Panc1 (cell line): ENCODE measurements at regions not wholly inside any gene's neighbourhood (a gene's known extent, or its start where the extent isn't known, plus 50 kb on each side); places are given as distances from the start of the nearest gene placed in this dataset.

ENCODE experiments used
- ATAC-seq: fragments of 200-7000 bp; cut with Tn5 transposase; 2 replicates; pipeline ENCODE4 v1.9.1; 2020; ENCODE audit warnings: mild to moderate bottlenecking, moderate library complexity
- BruUV-seq: library from RNA; stranded (reverse); fragments of 400-500 nt; replicated peaks from 2 replicates; lab custom pipeline; 2021; lab: Mats Ljungman, UMichigan
- CTCF ChIA-PET: fragments of 300-600 bp; sonication (Branson Sonifier 250); formaldehyde crosslinking; loops from one replicate; lab custom pipeline; 2022; ENCODE audit warnings: antibody characterized with exemption; lab: Charles Lee
- POLR2A ChIA-PET: fragments of 300-600 bp; sonication (Branson Sonifier 250); formaldehyde crosslinking; loops from one replicate; lab custom pipeline; 2022; ENCODE audit warnings: antibody characterized with exemption; lab: Charles Lee
- DNase-seq: peaks from one replicate; pipeline ENCODE4 v3.0.0-alpha.2; 2010; ENCODE audit warnings: low read depth, low spot score
- H3K27ac ChIP-seq: 2 replicates; pipeline ENCODE4 v1.5.1; 2011; ENCODE audit warnings: mild to moderate bottlenecking, low read length, inconsistent platforms
- H3K27me3 ChIP-seq: fragments of 200-500 bp; sonication (Bioruptor generic); 2 replicates; pipeline ENCODE4 v1.6.0; 2014; ENCODE audit warnings: low read length, inconsistent platforms; ENCODE audit not compliant: control insufficient read depth, insufficient read depth
- H3K36me3 ChIP-seq: fragments of 200-500 bp; sonication (Bioruptor generic); 2 replicates; pipeline ENCODE4 v1.5.1; 2014; ENCODE audit warnings: inconsistent platforms, mild to moderate bottlenecking, low read length, moderate library complexity; ENCODE audit not compliant: control insufficient read depth, insufficient read depth
- H3K4me1 ChIP-seq: 2 replicates; pipeline ENCODE4 v1.5.1; 2011; ENCODE audit warnings: inconsistent platforms, mild to moderate bottlenecking, low read length, moderate library complexity; ENCODE audit not compliant: control insufficient read depth, insufficient read depth
- H3K4me3 ChIP-seq, 2 experiments: 2 replicates each; pipeline ENCODE4 v1.5.1; 2011 to 2012; ENCODE audit warnings: low read depth in 2 of 2, low read length in 2 of 2, mild to moderate bottlenecking in 2 of 2, inconsistent platforms in 1 of 2, moderate library complexity in 1 of 2
- H3K9me3 ChIP-seq: fragments of 200-500 bp; sonication (Bioruptor generic); 2 replicates; pipeline ENCODE4 v1.5.1; 2014; ENCODE audit warnings: low read depth, mild to moderate bottlenecking, inconsistent platforms, low read length, moderate library complexity; ENCODE audit not compliant: control insufficient read depth, insufficient read depth
- POLR2AphosphoS5 ChIP-seq: IDR thresholded peaks from 2 replicates; pipeline ENCODE4 v1.6.1; 2012; ENCODE audit warnings: mild to moderate bottlenecking, low read depth, low read length, moderate library complexity
- SIN3A ChIP-seq: IDR thresholded peaks from 2 replicates; pipeline ENCODE4 v1.6.1; 2012; ENCODE audit warnings: low read depth, mild to moderate bottlenecking, low read length, moderate library complexity, borderline replicate concordance; ENCODE audit not compliant: insufficient read depth
- TCF7L2 ChIP-seq: IDR thresholded peaks from 2 replicates; pipeline ENCODE4 v1.6.1; 2011; ENCODE audit warnings: mild to moderate bottlenecking, low read depth, low read length, inconsistent platforms
- in situ Hi-C: cut with HindIII; loops from 2 replicates; pipeline ENCODE4 v1.10.0; 2016; ENCODE audit warnings: low sequenced_read_pairs, low pct_unique_long_range_greater_than_20kb
- intact Hi-C: fragments of 100-400 bp; cut with micrococcal nuclease; formaldehyde crosslinking; loops from one replicate; pipeline ENCODE4 v1.10.0; 2022; ENCODE audit not compliant: unreplicated experiment
- TF ChIP-seq, protein P1 (sequence below), 2 experiments: IDR thresholded peaks; 2 replicates each; pipeline ENCODE4 v1.6.1; 2011 to 2012; ENCODE audit warnings: low read depth in 2 of 2, control low read depth in 1 of 2, low read length in 1 of 2, mild to moderate bottlenecking in 1 of 2, moderate library complexity in 1 of 2; ENCODE audit not compliant: insufficient read depth in 1 of 2
- TF ChIP-seq, protein P2 (sequence below): fragments of 450-650 bp; IDR thresholded peaks from 2 replicates; pipeline ENCODE4 v1.5.1; 2017; ENCODE audit warnings: mild to moderate bottlenecking

DNA sequence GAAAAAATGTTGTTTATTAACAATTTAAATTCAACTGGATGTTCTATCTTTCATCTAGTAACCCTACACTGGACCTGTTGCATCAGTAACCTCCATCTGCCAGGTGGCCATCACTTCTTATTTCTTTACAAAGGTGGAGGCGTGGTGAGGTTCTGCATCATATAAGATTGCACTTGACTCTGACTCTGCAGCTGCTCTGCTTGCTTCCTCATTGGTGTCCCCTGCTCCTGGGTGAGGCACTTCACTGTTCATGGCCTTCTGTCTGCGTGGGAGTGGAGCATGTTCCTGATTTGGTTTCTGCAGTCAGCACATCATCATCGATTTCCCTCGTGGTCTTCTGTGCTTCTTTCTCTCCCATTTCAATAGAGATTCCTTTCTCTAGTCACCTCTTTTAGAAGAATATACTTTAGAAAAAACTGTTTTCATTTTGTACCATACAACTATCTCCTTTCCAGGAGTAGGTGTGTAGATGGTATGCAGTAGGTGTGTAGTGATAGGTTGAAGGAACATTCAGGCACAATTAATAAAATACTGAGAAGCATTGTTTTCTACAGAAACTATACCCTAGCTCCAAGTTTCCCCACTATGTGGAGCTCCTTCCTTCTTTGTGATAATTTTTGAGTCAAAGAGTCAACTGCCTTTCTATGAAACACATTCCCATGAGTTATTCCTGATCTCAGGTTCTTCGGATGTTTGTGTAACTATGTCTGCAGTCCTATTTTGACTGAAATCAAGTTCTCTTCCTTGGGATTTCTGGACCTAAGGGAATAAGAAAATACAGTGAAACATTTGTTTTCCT, 231.7 kb upstream of the CNTNAP2 start:
- Histone ChIP-seq H3K27me3 (no peaks in the 10 kb centered on the region), H3K36me3 (no peaks in the 10 kb centered on the region), H3K27ac (no peak overlapping the region), H3K4me1 (no peaks in the 10 kb centered on the region), H3K9me3 (no peaks in the 10 kb centered on the region), H3K4me3 (no peak overlapping the region)
- TF ChIP-seq SIN3A (no peak), POLR2AphosphoS5 (no peak), TCF7L2 (no peak)
- TF ChIP-seq, protein P1, sequence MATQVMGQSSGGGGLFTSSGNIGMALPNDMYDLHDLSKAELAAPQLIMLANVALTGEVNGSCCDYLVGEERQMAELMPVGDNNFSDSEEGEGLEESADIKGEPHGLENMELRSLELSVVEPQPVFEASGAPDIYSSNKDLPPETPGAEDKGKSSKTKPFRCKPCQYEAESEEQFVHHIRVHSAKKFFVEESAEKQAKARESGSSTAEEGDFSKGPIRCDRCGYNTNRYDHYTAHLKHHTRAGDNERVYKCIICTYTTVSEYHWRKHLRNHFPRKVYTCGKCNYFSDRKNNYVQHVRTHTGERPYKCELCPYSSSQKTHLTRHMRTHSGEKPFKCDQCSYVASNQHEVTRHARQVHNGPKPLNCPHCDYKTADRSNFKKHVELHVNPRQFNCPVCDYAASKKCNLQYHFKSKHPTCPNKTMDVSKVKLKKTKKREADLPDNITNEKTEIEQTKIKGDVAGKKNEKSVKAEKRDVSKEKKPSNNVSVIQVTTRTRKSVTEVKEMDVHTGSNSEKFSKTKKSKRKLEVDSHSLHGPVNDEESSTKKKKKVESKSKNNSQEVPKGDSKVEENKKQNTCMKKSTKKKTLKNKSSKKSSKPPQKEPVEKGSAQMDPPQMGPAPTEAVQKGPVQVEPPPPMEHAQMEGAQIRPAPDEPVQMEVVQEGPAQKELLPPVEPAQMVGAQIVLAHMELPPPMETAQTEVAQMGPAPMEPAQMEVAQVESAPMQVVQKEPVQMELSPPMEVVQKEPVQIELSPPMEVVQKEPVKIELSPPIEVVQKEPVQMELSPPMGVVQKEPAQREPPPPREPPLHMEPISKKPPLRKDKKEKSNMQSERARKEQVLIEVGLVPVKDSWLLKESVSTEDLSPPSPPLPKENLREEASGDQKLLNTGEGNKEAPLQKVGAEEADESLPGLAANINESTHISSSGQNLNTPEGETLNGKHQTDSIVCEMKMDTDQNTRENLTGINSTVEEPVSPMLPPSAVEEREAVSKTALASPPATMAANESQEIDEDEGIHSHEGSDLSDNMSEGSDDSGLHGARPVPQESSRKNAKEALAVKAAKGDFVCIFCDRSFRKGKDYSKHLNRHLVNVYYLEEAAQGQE (IDR thresholded peaks at IDR 0.05; ENCODE audit: insufficient read depth in 1 of 2, low read depth in 2 of 2, low read length in 1 of 2), result no peak
- TF ChIP-seq, protein P2, sequence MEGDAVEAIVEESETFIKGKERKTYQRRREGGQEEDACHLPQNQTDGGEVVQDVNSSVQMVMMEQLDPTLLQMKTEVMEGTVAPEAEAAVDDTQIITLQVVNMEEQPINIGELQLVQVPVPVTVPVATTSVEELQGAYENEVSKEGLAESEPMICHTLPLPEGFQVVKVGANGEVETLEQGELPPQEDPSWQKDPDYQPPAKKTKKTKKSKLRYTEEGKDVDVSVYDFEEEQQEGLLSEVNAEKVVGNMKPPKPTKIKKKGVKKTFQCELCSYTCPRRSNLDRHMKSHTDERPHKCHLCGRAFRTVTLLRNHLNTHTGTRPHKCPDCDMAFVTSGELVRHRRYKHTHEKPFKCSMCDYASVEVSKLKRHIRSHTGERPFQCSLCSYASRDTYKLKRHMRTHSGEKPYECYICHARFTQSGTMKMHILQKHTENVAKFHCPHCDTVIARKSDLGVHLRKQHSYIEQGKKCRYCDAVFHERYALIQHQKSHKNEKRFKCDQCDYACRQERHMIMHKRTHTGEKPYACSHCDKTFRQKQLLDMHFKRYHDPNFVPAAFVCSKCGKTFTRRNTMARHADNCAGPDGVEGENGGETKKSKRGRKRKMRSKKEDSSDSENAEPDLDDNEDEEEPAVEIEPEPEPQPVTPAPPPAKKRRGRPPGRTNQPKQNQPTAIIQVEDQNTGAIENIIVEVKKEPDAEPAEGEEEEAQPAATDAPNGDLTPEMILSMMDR, result no peak
- ATAC-seq (no peak), DNase-seq (no peak)
- intact Hi-C loops, result no loop called here
- no TSS peak for BruUV-seq
- in situ Hi-C loops, result no loop called here
- ChIA-PET POLR2A (no interaction called here), CTCF (no interaction called here)

GRCh38 chr7:145876376-145876775, 240.2 kb upstream of the CNTNAP2 start:
- Histone ChIP-seq H3K27me3 (no peaks in the 10 kb centered on the region), H3K4me3 (no peak overlapping the region), H3K9me3 (0 out of 2 replicates have a peak, but pooled peaks cover 4% of the 10 kb centered on the region), H3K4me1 (no peaks in the 10 kb centered on the region), H3K27ac (no peak overlapping the region), H3K36me3 (no peaks in the 10 kb centered on the region; the same call in 1 of the 2 replicates)
- in situ Hi-C loops, result no loop called here
- TF ChIP-seq POLR2AphosphoS5, result no peak
- TF ChIP-seq, protein P2, result no peak
- no peak for TF ChIP-seq TCF7L2
- no peak for TF ChIP-seq SIN3A
- TF ChIP-seq, protein P1 (IDR thresholded peaks at IDR 0.05; ENCODE audit: insufficient read depth in 1 of 2, low read depth in 2 of 2, low read length in 1 of 2), result no peak
- no peak for ATAC-seq
- DNase-seq, result no peak
- ChIA-PET CTCF (no interaction called here), POLR2A (no interaction called here)
- intact Hi-C loops, result no loop called here
- BruUV-seq, result no TSS peak
